ENCODE measurements at regions not wholly inside any gene's neighbourhood (a gene's known extent, or its start where the extent isn't known, plus 50 kb on each side); places are given as distances from the start of the nearest gene placed in this dataset.

DNA sequence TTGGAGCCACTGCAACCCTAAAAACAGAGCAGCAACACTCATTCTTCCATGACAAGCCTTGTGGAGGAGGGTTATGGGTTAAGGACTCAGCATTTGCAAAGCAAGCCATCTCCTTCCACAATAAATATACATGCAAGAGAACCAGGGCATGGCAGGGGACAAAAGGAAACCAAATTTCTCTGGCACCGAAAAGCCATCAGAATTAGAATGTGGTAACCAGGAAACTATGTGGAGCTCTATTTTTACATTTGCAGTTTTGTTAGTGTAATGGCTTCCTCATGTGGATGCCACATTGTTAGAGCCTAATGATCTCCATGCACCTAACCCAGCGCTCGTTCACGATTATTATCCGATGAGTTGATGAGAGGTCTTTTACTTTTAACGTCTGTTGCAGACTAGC lies 91.7 kb downstream of the NAV1 start:
- H3K27ac ChIP-seq: no peak overlapping the region
- TF ChIP-seq ZFX (IDR thresholded peaks at IDR 0.05; ENCODE audit: borderline replicate concordance): no peak
- TF ChIP-seq, protein P1, sequence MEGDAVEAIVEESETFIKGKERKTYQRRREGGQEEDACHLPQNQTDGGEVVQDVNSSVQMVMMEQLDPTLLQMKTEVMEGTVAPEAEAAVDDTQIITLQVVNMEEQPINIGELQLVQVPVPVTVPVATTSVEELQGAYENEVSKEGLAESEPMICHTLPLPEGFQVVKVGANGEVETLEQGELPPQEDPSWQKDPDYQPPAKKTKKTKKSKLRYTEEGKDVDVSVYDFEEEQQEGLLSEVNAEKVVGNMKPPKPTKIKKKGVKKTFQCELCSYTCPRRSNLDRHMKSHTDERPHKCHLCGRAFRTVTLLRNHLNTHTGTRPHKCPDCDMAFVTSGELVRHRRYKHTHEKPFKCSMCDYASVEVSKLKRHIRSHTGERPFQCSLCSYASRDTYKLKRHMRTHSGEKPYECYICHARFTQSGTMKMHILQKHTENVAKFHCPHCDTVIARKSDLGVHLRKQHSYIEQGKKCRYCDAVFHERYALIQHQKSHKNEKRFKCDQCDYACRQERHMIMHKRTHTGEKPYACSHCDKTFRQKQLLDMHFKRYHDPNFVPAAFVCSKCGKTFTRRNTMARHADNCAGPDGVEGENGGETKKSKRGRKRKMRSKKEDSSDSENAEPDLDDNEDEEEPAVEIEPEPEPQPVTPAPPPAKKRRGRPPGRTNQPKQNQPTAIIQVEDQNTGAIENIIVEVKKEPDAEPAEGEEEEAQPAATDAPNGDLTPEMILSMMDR (IDR thresholded peaks at IDR 0.05): no peak

DNA sequence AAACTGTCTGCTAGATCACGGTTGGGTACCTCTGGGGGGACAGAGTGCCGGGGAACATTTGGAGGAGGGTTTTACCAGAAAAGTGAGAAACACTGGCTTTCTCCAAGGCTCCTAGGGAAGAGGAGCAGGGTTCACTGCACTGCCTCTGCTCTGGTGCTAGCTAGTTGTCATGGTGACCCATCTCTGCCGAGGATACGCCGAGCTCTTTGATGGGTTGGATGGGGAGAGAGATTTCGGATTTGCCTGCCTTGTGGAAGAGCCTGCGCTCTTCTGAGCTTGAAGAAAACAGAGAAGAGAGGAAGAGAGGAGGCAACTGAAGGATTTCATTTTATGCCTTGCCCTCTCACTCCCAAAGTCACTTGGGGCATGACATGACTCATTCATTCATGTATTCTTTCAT lies 92.1 kb downstream of the NAV1 start:
- no peak for TF ChIP-seq ZFX (IDR thresholded peaks at IDR 0.05; ENCODE audit: borderline replicate concordance)
- TF ChIP-seq, protein P1 (IDR thresholded peaks at IDR 0.05): no peak
- no peak overlapping the region for H3K27ac ChIP-seq

DNA sequence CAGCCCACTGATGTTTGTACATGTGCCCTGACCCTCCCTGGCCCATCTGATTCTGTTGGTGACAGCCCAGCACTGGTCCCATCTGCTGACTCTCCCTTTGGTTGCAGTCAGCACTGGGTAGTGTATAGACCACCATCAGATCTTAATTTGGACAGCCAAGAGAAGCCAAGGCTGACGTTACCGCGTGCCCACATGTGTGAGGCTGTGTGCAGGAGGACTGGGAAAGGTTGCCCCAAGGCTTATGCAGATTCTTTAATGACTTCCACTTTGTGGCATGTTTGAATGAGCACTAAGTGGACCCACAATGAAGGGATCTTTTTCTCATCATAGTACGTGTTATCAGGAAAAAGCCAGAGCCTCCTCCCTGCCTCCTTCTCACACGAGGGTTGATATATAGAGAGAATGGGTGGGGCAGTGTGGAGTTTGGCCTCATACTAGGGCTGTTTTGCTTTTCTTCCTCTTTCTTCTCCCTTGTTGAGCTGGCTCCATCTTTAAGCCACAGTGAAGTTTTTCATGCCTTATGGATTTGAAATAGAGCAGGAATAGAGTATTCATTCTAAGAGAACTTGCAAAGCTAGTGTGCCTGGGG lies 93.5 kb downstream of the NAV1 start:
- no peak for TF ChIP-seq ZFX (IDR thresholded peaks at IDR 0.05; ENCODE audit: borderline replicate concordance)
- TF ChIP-seq, protein P1 (IDR thresholded peaks at IDR 0.05): no peak
- no peak overlapping the region for H3K27ac ChIP-seq

DNA sequence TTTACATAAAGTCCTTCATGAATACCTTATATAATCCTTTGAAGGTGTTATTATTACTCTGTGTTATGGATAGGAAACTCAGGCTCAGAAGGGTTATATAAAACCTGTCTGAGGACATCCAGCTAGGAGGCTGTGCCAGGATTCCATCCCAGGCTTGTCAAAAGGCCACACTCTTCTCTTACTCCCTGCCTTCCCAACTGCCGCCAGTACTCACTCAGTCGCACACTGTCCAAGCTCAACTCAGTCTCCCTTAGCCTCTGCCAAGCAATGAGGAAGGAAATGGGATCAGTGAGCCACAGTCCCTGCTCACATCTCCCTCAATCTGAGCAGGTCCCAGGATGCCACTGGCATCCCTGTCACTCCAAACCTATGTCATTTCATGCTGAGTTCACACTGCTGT lies 94.4 kb downstream of the NAV1 start:
- TF ChIP-seq, protein P1 (IDR thresholded peaks at IDR 0.05): no peak
- no peak for TF ChIP-seq ZFX (IDR thresholded peaks at IDR 0.05; ENCODE audit: borderline replicate concordance)
- no peak overlapping the region for H3K27ac ChIP-seq

DNA sequence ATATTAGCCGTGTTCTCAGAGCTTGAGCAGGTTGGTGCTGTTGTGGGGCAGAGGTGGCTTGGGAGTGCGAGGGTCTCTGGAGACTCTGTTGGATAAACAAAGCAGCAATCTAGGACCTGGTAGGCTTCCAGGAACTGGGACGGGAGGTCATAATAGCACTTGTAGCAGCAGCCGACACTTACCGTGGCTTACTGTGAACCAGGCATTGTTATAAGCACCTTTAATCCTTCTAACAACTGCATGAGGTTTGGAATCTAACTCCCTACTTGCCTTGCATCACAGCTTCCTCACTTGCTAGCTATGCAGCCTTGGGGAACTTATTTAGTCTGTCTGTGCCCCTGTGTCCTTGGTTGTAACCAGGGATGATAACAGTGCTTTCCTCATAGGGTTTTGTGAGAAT lies 94.9 kb downstream of the NAV1 start:
- TF ChIP-seq, protein P1 (IDR thresholded peaks at IDR 0.05): no peak
- TF ChIP-seq ZFX (IDR thresholded peaks at IDR 0.05; ENCODE audit: borderline replicate concordance): no peak
- H3K27ac ChIP-seq: no peak overlapping the region

DNA sequence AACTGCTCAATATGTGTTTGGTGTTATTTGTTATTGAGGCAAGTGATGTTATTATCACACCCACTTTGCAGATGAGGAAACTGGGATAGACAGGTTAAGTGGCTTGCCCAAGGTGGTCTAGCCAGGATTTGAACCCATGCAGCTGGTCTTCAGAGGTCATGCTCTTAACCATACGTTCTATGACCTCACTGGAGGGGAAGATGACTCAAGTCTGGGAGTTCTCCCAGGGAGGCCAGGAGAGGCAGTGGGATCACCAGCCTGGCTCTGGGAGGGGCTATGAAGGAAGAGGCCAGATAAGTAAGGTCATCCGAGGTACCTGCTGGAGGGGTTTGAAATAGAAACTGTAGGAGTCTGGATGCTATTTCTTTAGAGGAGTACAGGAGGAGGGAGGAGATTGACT lies 95.3 kb downstream of the NAV1 start:
- H3K27ac ChIP-seq: no peak overlapping the region
- no peak for TF ChIP-seq ZFX (IDR thresholded peaks at IDR 0.05; ENCODE audit: borderline replicate concordance)
- TF ChIP-seq, protein P1 (IDR thresholded peaks at IDR 0.05): no peak

DNA sequence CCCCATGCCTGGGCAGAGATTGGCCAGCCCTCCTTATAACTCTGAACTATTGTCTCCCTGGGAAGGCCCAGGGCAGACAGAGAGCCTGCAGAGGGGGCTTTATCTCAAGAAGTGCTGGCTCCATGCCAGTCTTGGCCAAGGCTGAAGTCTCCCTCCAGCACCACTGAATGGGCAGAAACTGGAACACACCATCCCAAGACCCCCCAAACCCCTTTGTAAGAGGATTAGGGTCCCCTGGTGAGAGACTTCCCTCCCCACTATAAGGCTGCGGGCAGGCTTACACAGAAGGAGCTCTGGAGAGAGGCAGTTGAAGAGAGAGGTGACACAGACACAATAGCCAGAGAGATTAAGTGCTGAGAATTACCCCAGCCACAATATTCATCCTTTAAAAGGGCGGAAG lies 97.2 kb downstream of the NAV1 start:
- no peak for TF ChIP-seq ZFX (IDR thresholded peaks at IDR 0.05; ENCODE audit: borderline replicate concordance)
- TF ChIP-seq, protein P1 (IDR thresholded peaks at IDR 0.05): no peak
- no peak overlapping the region for H3K27ac ChIP-seq

Measured in 22Rv1 (cell line).